ENCODE measurements at regions not wholly inside any gene's neighbourhood (a gene's known extent, or its start where the extent isn't known, plus 50 kb on each side); places are given as distances from the start of the nearest gene placed in this dataset.

- H3K9me3 ChIP-seq (ENCODE audit: control insufficient read depth, insufficient read depth, low read depth, low read length) = no peaks in the 10 kb centered on the region
- no peak overlapping the region for H3K4me3 ChIP-seq (replicated peaks in 1 of 4; ENCODE audit: control extremely low read depth in 1 of 4, insufficient read depth in 1 of 4, low read depth in 3 of 4, low read length in 4 of 4)
- H3K27ac ChIP-seq (ENCODE audit: insufficient read depth, low read length) = no peak overlapping the region
- no peaks in the 10 kb centered on the region for H4K20me1 ChIP-seq (ENCODE audit: control insufficient read depth, extremely low read depth, insufficient read depth, low read length)
- H3K4me2 ChIP-seq (ENCODE audit: extremely low read depth, insufficient read depth, low read length) = no peak overlapping the region
- TF ChIP-seq, protein P1, sequence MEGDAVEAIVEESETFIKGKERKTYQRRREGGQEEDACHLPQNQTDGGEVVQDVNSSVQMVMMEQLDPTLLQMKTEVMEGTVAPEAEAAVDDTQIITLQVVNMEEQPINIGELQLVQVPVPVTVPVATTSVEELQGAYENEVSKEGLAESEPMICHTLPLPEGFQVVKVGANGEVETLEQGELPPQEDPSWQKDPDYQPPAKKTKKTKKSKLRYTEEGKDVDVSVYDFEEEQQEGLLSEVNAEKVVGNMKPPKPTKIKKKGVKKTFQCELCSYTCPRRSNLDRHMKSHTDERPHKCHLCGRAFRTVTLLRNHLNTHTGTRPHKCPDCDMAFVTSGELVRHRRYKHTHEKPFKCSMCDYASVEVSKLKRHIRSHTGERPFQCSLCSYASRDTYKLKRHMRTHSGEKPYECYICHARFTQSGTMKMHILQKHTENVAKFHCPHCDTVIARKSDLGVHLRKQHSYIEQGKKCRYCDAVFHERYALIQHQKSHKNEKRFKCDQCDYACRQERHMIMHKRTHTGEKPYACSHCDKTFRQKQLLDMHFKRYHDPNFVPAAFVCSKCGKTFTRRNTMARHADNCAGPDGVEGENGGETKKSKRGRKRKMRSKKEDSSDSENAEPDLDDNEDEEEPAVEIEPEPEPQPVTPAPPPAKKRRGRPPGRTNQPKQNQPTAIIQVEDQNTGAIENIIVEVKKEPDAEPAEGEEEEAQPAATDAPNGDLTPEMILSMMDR (conservative IDR thresholded peaks at IDR 0.05 in 1 of 2, IDR thresholded peaks at IDR 0.05 in 1 of 2; ENCODE audit: low read depth in 1 of 2, low read length in 2 of 2) = no peak
- no peak for TF ChIP-seq EZH2 (IDR thresholded peaks at IDR 0.05; ENCODE audit: low read length, missing control alignments)
- H3K79me2 ChIP-seq (ENCODE audit: control insufficient read depth, insufficient read depth, low read length) = no peaks in the 10 kb centered on the region
- no peaks in the 10 kb centered on the region for H3K27me3 ChIP-seq (ENCODE audit: control insufficient read depth, insufficient read depth, low read length)
- no peaks in the 10 kb centered on the region for H3K4me1 ChIP-seq (ENCODE audit: control insufficient read depth, extremely low read depth, insufficient read depth, low read length)
- no peak for DNase-seq (ENCODE audit: low read depth in 2 of 2)
- H3K9ac ChIP-seq (ENCODE audit: insufficient read depth, low read length) = no peak overlapping the region
- H3K36me3 ChIP-seq (ENCODE audit: control insufficient read depth, insufficient read depth, low read length) = no peaks in the 10 kb centered on the region
- H2AFZ ChIP-seq (ENCODE audit: low read length) = no peak overlapping the region
These were observed 301.9 kb upstream of the MYT1L start for GRCh38 chr2:2633017-2633416.

DNA sequence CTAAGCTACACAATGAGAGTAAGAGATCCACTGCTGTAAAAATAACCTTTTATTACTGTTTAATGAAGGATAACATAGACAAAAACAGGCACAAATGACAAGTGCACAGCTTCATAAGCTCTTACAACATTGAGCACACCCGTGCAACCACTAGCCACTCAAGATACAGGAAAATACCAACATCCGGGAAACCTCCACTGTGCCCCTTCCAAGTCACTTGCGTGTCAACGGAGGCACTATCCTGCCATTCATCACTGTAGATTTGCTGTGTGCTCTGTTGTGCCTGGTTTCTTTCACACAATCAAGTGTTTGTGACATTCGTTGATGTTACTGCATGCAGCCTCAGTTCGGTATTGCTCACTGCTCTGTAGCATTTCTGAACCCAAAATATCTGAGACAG, 292.9 kb upstream of the MYT1L start:
- H3K4me2 ChIP-seq (ENCODE audit: extremely low read depth, insufficient read depth, low read length) = no peak overlapping the region
- H3K4me3 ChIP-seq (replicated peaks in 1 of 4; ENCODE audit: control extremely low read depth in 1 of 4, insufficient read depth in 1 of 4, low read depth in 3 of 4, low read length in 4 of 4) = no peak overlapping the region
- DNase-seq (ENCODE audit: low read depth in 2 of 2) = no peak
- no peaks in the 10 kb centered on the region for H3K79me2 ChIP-seq (ENCODE audit: control insufficient read depth, insufficient read depth, low read length)
- no peaks in the 10 kb centered on the region for H4K20me1 ChIP-seq (ENCODE audit: control insufficient read depth, extremely low read depth, insufficient read depth, low read length)
- H3K9me3 ChIP-seq (ENCODE audit: control insufficient read depth, insufficient read depth, low read depth, low read length) = no peaks in the 10 kb centered on the region
- no peaks in the 10 kb centered on the region for H3K36me3 ChIP-seq (ENCODE audit: control insufficient read depth, insufficient read depth, low read length)
- TF ChIP-seq, protein P1 (conservative IDR thresholded peaks at IDR 0.05 in 1 of 2, IDR thresholded peaks at IDR 0.05 in 1 of 2; ENCODE audit: low read depth in 1 of 2, low read length in 2 of 2) = no peak
- TF ChIP-seq EZH2 (IDR thresholded peaks at IDR 0.05; ENCODE audit: low read length, missing control alignments) = no peak
- no peak overlapping the region for H2AFZ ChIP-seq (ENCODE audit: low read length)
- no peak overlapping the region for H3K9ac ChIP-seq (ENCODE audit: insufficient read depth, low read length)
- H3K27ac ChIP-seq (ENCODE audit: insufficient read depth, low read length) = no peak overlapping the region
- no peaks in the 10 kb centered on the region for H3K27me3 ChIP-seq (ENCODE audit: control insufficient read depth, insufficient read depth, low read length)
- no peaks in the 10 kb centered on the region for H3K4me1 ChIP-seq (ENCODE audit: control insufficient read depth, extremely low read depth, insufficient read depth, low read length)

DNA sequence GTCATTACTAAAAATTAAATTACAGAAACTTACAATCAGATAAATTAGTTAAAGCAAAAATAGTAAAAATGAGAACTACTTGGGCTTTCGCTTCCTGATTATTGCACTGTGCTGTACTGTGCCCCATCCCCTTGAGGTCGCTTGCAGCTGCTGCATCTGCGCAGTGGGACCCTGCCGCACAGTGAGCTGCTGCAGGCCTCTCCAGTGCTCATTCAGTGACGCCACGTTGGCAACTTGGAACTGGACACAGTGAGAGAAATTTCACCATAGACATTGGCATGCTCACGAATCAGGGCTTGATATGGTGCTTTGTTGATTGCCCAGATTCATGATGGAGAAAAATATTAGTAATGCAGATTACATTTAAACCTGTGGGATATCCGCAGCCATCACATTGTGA, 290.8 kb upstream of the MYT1L start:
- no peak for TF ChIP-seq EZH2 (IDR thresholded peaks at IDR 0.05; ENCODE audit: low read length, missing control alignments)
- TF ChIP-seq, protein P1 (conservative IDR thresholded peaks at IDR 0.05 in 1 of 2, IDR thresholded peaks at IDR 0.05 in 1 of 2; ENCODE audit: low read depth in 1 of 2, low read length in 2 of 2) = no peak
- Histone ChIP-seq H3K27me3 (ENCODE audit: control insufficient read depth, insufficient read depth, low read length) (no peaks in the 10 kb centered on the region), H3K9ac (ENCODE audit: insufficient read depth, low read length) (no peak overlapping the region), H2AFZ (ENCODE audit: low read length) (no peak overlapping the region), H3K4me1 (ENCODE audit: control insufficient read depth, extremely low read depth, insufficient read depth, low read length) (no peaks in the 10 kb centered on the region), H3K36me3 (ENCODE audit: control insufficient read depth, insufficient read depth, low read length) (no peaks in the 10 kb centered on the region), H3K79me2 (ENCODE audit: control insufficient read depth, insufficient read depth, low read length) (no peaks in the 10 kb centered on the region), H3K4me2 (ENCODE audit: extremely low read depth, insufficient read depth, low read length) (no peak overlapping the region), H3K27ac (ENCODE audit: insufficient read depth, low read length) (no peak overlapping the region), H4K20me1 (ENCODE audit: control insufficient read depth, extremely low read depth, insufficient read depth, low read length) (no peaks in the 10 kb centered on the region), H3K4me3 (replicated peaks in 1 of 4; ENCODE audit: control extremely low read depth in 1 of 4, insufficient read depth in 1 of 4, low read depth in 3 of 4, low read length in 4 of 4) (no peak overlapping the region), H3K9me3 (ENCODE audit: control insufficient read depth, insufficient read depth, low read depth, low read length) (no peaks in the 10 kb centered on the region)
- no peak for DNase-seq (ENCODE audit: low read depth in 2 of 2)

Data from fibroblast of lung (primary cell).